Mucosa of rectum (tissue), 2 donors: ENCODE measurements at regions not wholly inside any gene's neighbourhood (a gene's known extent, or its start where the extent isn't known, plus 50 kb on each side); places are given as distances from the start of the nearest gene placed in this dataset.

Source experiments
- H3K27ac ChIP-seq, 2 donors: one replicate each; pipeline ENCODE4 v1.7.0; 2013; ENCODE audit warnings: inconsistent platforms in 2 of 2, low read depth in 2 of 2, low read length in 2 of 2
- H3K27me3 ChIP-seq, 2 donors: one replicate each; pipeline ENCODE4 v1.7.0; 2013; ENCODE audit warnings: low read length in 2 of 2; ENCODE audit not compliant: control insufficient read depth in 2 of 2, insufficient read depth in 2 of 2
- H3K36me3 ChIP-seq, 2 donors: one replicate each; pipeline ENCODE4 v1.7.0; 2013; ENCODE audit warnings: low read length in 2 of 2; ENCODE audit not compliant: control insufficient read depth in 2 of 2, insufficient read depth in 2 of 2
- H3K4me1 ChIP-seq, 2 donors: one replicate each; pipeline ENCODE4 v1.7.0; 2013; ENCODE audit warnings: low read length in 2 of 2, mild to moderate bottlenecking in 1 of 2; ENCODE audit not compliant: control insufficient read depth in 2 of 2, insufficient read depth in 2 of 2
- H3K4me3 ChIP-seq, 2 donors: one replicate each; pipeline ENCODE4 v1.7.0; 2013; ENCODE audit warnings: low read length in 2 of 2
- H3K9ac ChIP-seq, 2 donors: one replicate each; pipeline ENCODE4 v1.7.0; 2013; ENCODE audit warnings: low read length in 2 of 2, low read depth in 1 of 2, mild to moderate bottlenecking in 1 of 2
- H3K9me3 ChIP-seq, 2 donors: one replicate each; pipeline ENCODE4 v1.7.0; 2013; ENCODE audit warnings: low read length in 2 of 2; ENCODE audit not compliant: control insufficient read depth in 2 of 2
- donor health status: healthy.
- donor health status: Normal muscosa, but diverticular disease.

GRCh38 chr7:116083796-116084195 lies 53.2 kb upstream of the TFEC start:
- Histone ChIP-seq H3K4me1 (no peaks in the 10 kb centered on the region), H3K27me3 (no peaks in the 10 kb centered on the region), H3K36me3 (no peaks in the 10 kb centered on the region), H3K27ac (no peak overlapping the region), H3K9ac (no peak overlapping the region), H3K9me3 (no peaks in the 10 kb centered on the region), H3K4me3 (no peak overlapping the region)

- no peak overlapping the region for H3K9ac ChIP-seq
- H3K9me3 ChIP-seq: no peaks in the 10 kb centered on the region
- no peak overlapping the region for H3K27ac ChIP-seq
- no peaks in the 10 kb centered on the region for H3K4me1 ChIP-seq
- H3K27me3 ChIP-seq: no peaks in the 10 kb centered on the region
- H3K4me3 ChIP-seq: no peak overlapping the region
- H3K36me3 ChIP-seq: no peaks in the 10 kb centered on the region
Observed at GRCh38 chr7:116086547-116087045, 56.0 kb upstream of the TFEC start.

GRCh38 chr7:116087291-116087690 lies 56.7 kb upstream of the TFEC start:
- H3K27ac ChIP-seq: no peak overlapping the region
- no peaks in the 10 kb centered on the region for H3K9me3 ChIP-seq
- H3K4me3 ChIP-seq: no peak overlapping the region
- no peak overlapping the region for H3K9ac ChIP-seq
- no peaks in the 10 kb centered on the region for H3K27me3 ChIP-seq
- H3K36me3 ChIP-seq: no peaks in the 10 kb centered on the region
- H3K4me1 ChIP-seq: no peaks in the 10 kb centered on the region

- no peaks in the 10 kb centered on the region for H3K36me3 ChIP-seq
- no peak overlapping the region for H3K27ac ChIP-seq
- no peak overlapping the region for H3K4me3 ChIP-seq
- H3K9ac ChIP-seq: no peak overlapping the region
- no peaks in the 10 kb centered on the region for H3K4me1 ChIP-seq
- H3K9me3 ChIP-seq: no peaks in the 10 kb centered on the region
- no peaks in the 10 kb centered on the region for H3K27me3 ChIP-seq
Observed at GRCh38 chr7:116087984-116088383, 57.4 kb upstream of the TFEC start.

- no peak overlapping the region for H3K4me3 ChIP-seq
- no peaks in the 10 kb centered on the region for H3K9me3 ChIP-seq
- no peaks in the 10 kb centered on the region for H3K27me3 ChIP-seq
- H3K9ac ChIP-seq: no peak overlapping the region
- H3K27ac ChIP-seq: no peak overlapping the region
- H3K36me3 ChIP-seq: no peaks in the 10 kb centered on the region
- H3K4me1 ChIP-seq: no peaks in the 10 kb centered on the region
Observed at GRCh38 chr7:116089293-116089692, 58.7 kb upstream of the TFEC start.

GRCh38 chr7:116093516-116094301 lies 63.1 kb upstream of the TFEC start:
- Histone ChIP-seq H3K36me3 (no peaks in the 10 kb centered on the region), H3K27me3 (no peaks in the 10 kb centered on the region), H3K27ac (no peak overlapping the region), H3K9me3 (no peaks in the 10 kb centered on the region), H3K4me1 (no peaks in the 10 kb centered on the region), H3K9ac (no peak overlapping the region), H3K4me3 (no peak overlapping the region)

- Histone ChIP-seq H3K9me3 (no peaks in the 10 kb centered on the region), H3K9ac (no peak overlapping the region), H3K4me3 (no peak overlapping the region), H3K4me1 (no peaks in the 10 kb centered on the region), H3K27me3 (no peaks in the 10 kb centered on the region), H3K36me3 (no peaks in the 10 kb centered on the region), H3K27ac (no peak overlapping the region)
Observed at GRCh38 chr7:116095396-116095795, 64.8 kb upstream of the TFEC start.

GRCh38 chr7:116097365-116098009 lies 66.9 kb upstream of the TFEC start:
- no peak overlapping the region for H3K27ac ChIP-seq

GRCh38 chr7:116098175-116098574 lies 67.6 kb upstream of the TFEC start:
- Histone ChIP-seq H3K9ac (no peak overlapping the region), H3K27ac (no peak overlapping the region), H3K36me3 (no peaks in the 10 kb centered on the region), H3K9me3 (no peaks in the 10 kb centered on the region), H3K4me3 (no peak overlapping the region), H3K4me1 (no peaks in the 10 kb centered on the region), H3K27me3 (no peaks in the 10 kb centered on the region)

More at GRCh38 chr7:116097365-116098009, 66.9 kb upstream of the TFEC start:
- H3K4me3 ChIP-seq: no peak overlapping the region
- H3K27me3 ChIP-seq: no peaks in the 10 kb centered on the region
- H3K36me3 ChIP-seq: no peaks in the 10 kb centered on the region
- no peaks in the 10 kb centered on the region for H3K9me3 ChIP-seq
- H3K9ac ChIP-seq: no peak overlapping the region
- no peaks in the 10 kb centered on the region for H3K4me1 ChIP-seq

GRCh38 chr7:116100626-116101025 lies 70.1 kb upstream of the TFEC start:
- no peaks in the 10 kb centered on the region for H3K9me3 ChIP-seq
- H3K9ac ChIP-seq: no peak overlapping the region
- no peak overlapping the region for H3K4me3 ChIP-seq
- H3K27me3 ChIP-seq: no peaks in the 10 kb centered on the region
- no peaks in the 10 kb centered on the region for H3K36me3 ChIP-seq
- H3K27ac ChIP-seq: no peak overlapping the region
- H3K4me1 ChIP-seq: no peaks in the 10 kb centered on the region
